Gastrocnemius medialis (tissue), 4 donors: ENCODE measurements at regions not wholly inside any gene's neighbourhood (a gene's known extent, or its start where the extent isn't known, plus 50 kb on each side); places are given as distances from the start of the nearest gene placed in this dataset.

Experiments
- ATAC-seq, 2 donors: fragments of 150-250 bp; one replicate each; pipeline ENCODE4 v1.9.1; 2016
- DNase-seq, 2 donors: peaks; one replicate each; pipeline ENCODE4 v3.0.0-alpha.2; 2019
- H3K27ac ChIP-seq, 4 donors: fragments of 200-600 bp; sonication (generic); 1 replicate in 1 of 4; 2 replicates in 3 of 4; pipeline ENCODE4 v1.5.1; 2016 to 2018; ENCODE audit warnings: mild to moderate bottlenecking in 2 of 4, moderate library complexity in 1 of 4
- H3K27me3 ChIP-seq, 3 donors: fragments of 200-600 bp; sonication (generic) in 2 of 3; 1 replicate in 1 of 3; 2 replicates in 2 of 3; pipeline versions ENCODE4 v1.5.1 to v1.6.0; 2016 to 2019; ENCODE audit warnings: mild to moderate bottlenecking in 1 of 3, moderate library complexity in 1 of 3
- H3K36me3 ChIP-seq, 2 donors: fragments of 200-600 bp; sonication (generic) in 1 of 2; one replicate each; pipeline ENCODE4 v1.5.1; 2017 to 2018
- H3K4me1 ChIP-seq, 2 donors: fragments of 200-600 bp; sonication (generic) in 1 of 2; one replicate each; pipeline ENCODE4 v1.5.1; 2016 to 2017; ENCODE audit warnings: mild to moderate bottlenecking in 2 of 2
- H3K4me3 ChIP-seq, 4 donors: fragments of 200-600 bp; sonication (generic) in 3 of 4; 1 replicate in 1 of 4; 2 replicates in 3 of 4; pipeline ENCODE4 v1.5.1; 2016 to 2019; ENCODE audit warnings: mild to moderate bottlenecking in 2 of 4
- H3K9me3 ChIP-seq, 3 donors: fragments of 200-600 bp; sonication (generic) in 2 of 3; 1 replicate in 1 of 3; 2 replicates in 2 of 3; pipeline ENCODE4 v1.5.1; 2016 to 2019
- CTCF ChIP-seq, 5 experiments: fragments of 450-650 bp in 3 of 5; fragments of 200-600 bp in 2 of 5; sonication (generic) in 2 of 5; IDR thresholded peaks in 4 of 5; conservative IDR thresholded peaks in 1 of 5; 1 replicate in 4 of 5; 2 replicates in 1 of 5; pipeline ENCODE4 v1.5.1; 2016 to 2019; ENCODE audit warnings: antibody characterized with exemption in 5 of 5, mild to moderate bottlenecking in 3 of 5, moderate library complexity in 3 of 5
- POLR2A ChIP-seq, 2 donors: fragments of 450-650 bp; IDR thresholded peaks; one replicate each; pipeline ENCODE4 v1.6.1; 2017; ENCODE audit warnings: antibody characterized with exemption in 2 of 2, mild to moderate bottlenecking in 2 of 2, moderate library complexity in 2 of 2
- in situ Hi-C, 4 donors: fragments of 200-750 bp; cut with MboI; loops; one replicate each; pipeline versions ENCODE4 v1.15.0 to v1.8.0; 2017; ENCODE audit warnings: low sequenced_read_pairs in 4 of 4
- intact Hi-C: fragments of 100-400 bp; cut with DNase I; formaldehyde crosslinking; loops from one replicate; pipeline ENCODE4 v1.15.1; 2023; ENCODE audit warnings: low total_unique reads

- DNase-seq (no peak), ATAC-seq (no peak)
- intact Hi-C loops (no loop called here), in situ Hi-C loops (no loop called here)
- Histone ChIP-seq H3K27ac (no peak overlapping the region), H3K36me3 (no peaks in the 10 kb centered on the region), H3K27me3 (no peaks in the 10 kb centered on the region), H3K4me1 (no peaks in the 10 kb centered on the region), H3K4me3 (no peak overlapping the region), H3K9me3 (no peaks in the 10 kb centered on the region)
- TF ChIP-seq CTCF (IDR thresholded peaks at IDR 0.05 in 4 of 5, conservative IDR thresholded peaks at IDR 0.05 in 1 of 5) (no peak), POLR2A (IDR thresholded peaks at IDR 0.05) (no peak)
Measured at GRCh38 chr16:73131156-73131862, 83.4 kb upstream of the ZFHX3 start.

- no peaks in the 10 kb centered on the region for H3K4me1 ChIP-seq
- TF ChIP-seq POLR2A (IDR thresholded peaks at IDR 0.05) (no peak), CTCF (IDR thresholded peaks at IDR 0.05 in 4 of 5, conservative IDR thresholded peaks at IDR 0.05 in 1 of 5) (no peak)
- H3K27me3 ChIP-seq, result no peaks in the 10 kb centered on the region
- no peak for ATAC-seq
- no peak for DNase-seq
- no peak overlapping the region for H3K4me3 ChIP-seq
- no peak overlapping the region for H3K27ac ChIP-seq
- in situ Hi-C loops, result no loop called here
- no peaks in the 10 kb centered on the region for H3K36me3 ChIP-seq
- H3K9me3 ChIP-seq, result no peaks in the 10 kb centered on the region
- intact Hi-C loops, result no loop called here
Measured at GRCh38 chr16:73129455-73129854, 81.5 kb upstream of the ZFHX3 start.

GRCh38 chr16:73126525-73126853 is 78.6 kb upstream of the ZFHX3 start:
- TF ChIP-seq CTCF (IDR thresholded peaks at IDR 0.05 in 4 of 5, conservative IDR thresholded peaks at IDR 0.05 in 1 of 5), result no peak
- TF ChIP-seq POLR2A (IDR thresholded peaks at IDR 0.05), result no peak
- in situ Hi-C loops (no loop called here), intact Hi-C loops (no loop called here)
- Histone ChIP-seq H3K4me1 (no peaks in the 10 kb centered on the region), H3K4me3 (no peak overlapping the region), H3K27me3 (no peaks in the 10 kb centered on the region), H3K36me3 (no peaks in the 10 kb centered on the region), H3K9me3 (no peaks in the 10 kb centered on the region), H3K27ac (peak overlapping the region in 2 of 4 donors; percentile 47 to 57)
- ATAC-seq (peak; percentile 69 to 70), DNase-seq (peak; percentile 41 to 62)

GRCh38 chr16:73125850-73126524 is 78.1 kb upstream of the ZFHX3 start:
- Histone ChIP-seq H3K36me3 (no peaks in the 10 kb centered on the region), H3K27me3 (no peaks in the 10 kb centered on the region), H3K4me1 (no peaks in the 10 kb centered on the region), H3K9me3 (no peaks in the 10 kb centered on the region), H3K27ac (peak overlapping the region in 2 of 4 donors; percentile 47 to 57), H3K4me3 (no peak overlapping the region)
- in situ Hi-C loops (no loop called here), intact Hi-C loops (no loop called here)
- peak in 1 of 2 donors; percentile 26 for DNase-seq
- peak in 1 of 2 donors; percentile 49 for ATAC-seq
- TF ChIP-seq CTCF (IDR thresholded peaks at IDR 0.05 in 4 of 5, conservative IDR thresholded peaks at IDR 0.05 in 1 of 5), result no peak
- no peak for TF ChIP-seq POLR2A (IDR thresholded peaks at IDR 0.05)
